ENCODE measurements at regions not wholly inside any gene's neighbourhood (a gene's known extent, or its start where the extent isn't known, plus 50 kb on each side); places are given as distances from the start of the nearest gene placed in this dataset.

DNA sequence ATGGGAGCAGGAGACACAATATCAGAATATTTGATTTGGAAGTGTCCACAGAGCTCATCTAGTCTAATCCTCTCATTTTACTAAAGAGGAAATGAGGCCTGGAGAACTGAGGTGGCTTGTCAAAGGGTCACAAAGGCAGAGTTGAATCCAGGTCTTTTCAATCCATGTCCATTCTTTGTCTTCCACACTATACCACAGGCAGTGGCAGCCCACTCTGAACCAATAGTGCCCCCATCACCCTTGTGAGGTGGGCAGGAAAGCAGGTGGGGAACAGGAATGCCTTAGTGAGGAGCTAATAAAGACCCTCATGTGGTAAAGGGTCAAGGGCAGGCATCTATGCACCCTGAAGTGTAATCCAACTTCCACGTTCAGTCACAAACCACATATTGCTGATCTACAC, 134.8 kb upstream of the EGLN3 start (continued):
- TF ChIP-seq, protein P1, sequence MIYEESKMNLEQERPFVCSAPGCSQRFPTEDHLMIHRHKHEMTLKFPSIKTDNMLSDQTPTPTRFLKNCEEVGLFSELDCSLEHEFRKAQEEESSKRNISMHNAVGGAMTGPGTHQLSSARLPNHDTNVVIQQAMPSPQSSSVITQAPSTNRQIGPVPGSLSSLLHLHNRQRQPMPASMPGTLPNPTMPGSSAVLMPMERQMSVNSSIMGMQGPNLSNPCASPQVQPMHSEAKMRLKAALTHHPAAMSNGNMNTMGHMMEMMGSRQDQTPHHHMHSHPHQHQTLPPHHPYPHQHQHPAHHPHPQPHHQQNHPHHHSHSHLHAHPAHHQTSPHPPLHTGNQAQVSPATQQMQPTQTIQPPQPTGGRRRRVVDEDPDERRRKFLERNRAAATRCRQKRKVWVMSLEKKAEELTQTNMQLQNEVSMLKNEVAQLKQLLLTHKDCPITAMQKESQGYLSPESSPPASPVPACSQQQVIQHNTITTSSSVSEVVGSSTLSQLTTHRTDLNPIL (CRISPR knock-in tag; IDR thresholded peaks at IDR 0.05) = no peak
- TF ChIP-seq PML (IDR thresholded peaks at IDR 0.05; ENCODE audit: low read length) (no peak), BMI1 (IDR thresholded peaks at IDR 0.05; ENCODE audit: low read length) (no peak), PHF8 (IDR thresholded peaks at IDR 0.05; ENCODE audit: borderline replicate concordance, low read length) (no peak), ZBTB1 (CRISPR knock-in tag; IDR thresholded peaks at IDR 0.05; ENCODE audit: borderline replicate concordance, low read depth) (no peak), ZNF444 (CRISPR knock-in tag; IDR thresholded peaks at IDR 0.05) (no peak), TBL1XR1 (IDR thresholded peaks at IDR 0.05; ENCODE audit: low read length in 2 of 2) (no peak)

DNA sequence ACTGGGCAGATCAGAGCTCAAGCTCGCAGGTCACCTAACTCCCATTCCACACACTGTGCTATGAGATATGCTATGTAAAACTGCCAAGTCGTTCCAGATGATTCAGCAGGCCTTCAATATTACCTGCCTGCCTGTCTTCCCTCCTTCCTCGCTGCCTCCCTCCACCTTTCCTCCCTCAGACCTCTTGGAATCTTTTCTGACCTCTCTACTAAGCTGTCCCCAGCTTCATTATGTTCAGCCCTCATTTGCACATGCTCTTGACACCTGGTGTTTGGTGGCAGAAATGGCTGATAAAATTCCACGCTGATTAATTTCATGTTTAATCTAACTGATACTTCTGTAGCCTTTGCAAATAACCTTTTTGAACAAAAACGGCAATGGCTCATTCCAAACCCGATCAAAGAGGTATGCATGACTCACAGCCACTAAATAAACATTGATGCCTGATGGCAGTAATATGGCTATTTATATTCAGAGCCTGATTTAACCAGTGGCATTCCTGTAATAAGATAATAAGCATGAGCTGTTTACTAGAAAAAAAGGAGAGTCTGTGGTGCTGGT, 130.8 kb upstream of the EGLN3 start:
- ATAC-seq (peak; percentile 31; the same call in 2 of the 3 replicates), DNase-seq (ENCODE audit: extremely low read depth in 1 of 4, low spot score in 3 of 4) (peak in 1 of 4 experiments; percentile 27), FAIRE-seq (peak; percentile 69)
- no peaks in the 10 kb centered on the region for H4K20me1 ChIP-seq (replicated peaks; ENCODE audit: control insufficient read depth, insufficient read depth, low read length)
- H3K27me3 ChIP-seq (ENCODE audit: control insufficient read depth in 2 of 2, insufficient read depth in 2 of 2, low read length in 2 of 2) = no peaks in the 10 kb centered on the region
- peaks cover 3 to 13% of the 10 kb centered on the region in 2 experiments; a peak in 3 of 5 replicates for H3K4me1 ChIP-seq (replicated peaks in 1 of 2; ENCODE audit: control insufficient read depth in 2 of 2, insufficient read depth in 2 of 2, low read length in 2 of 2)
- ChIA-PET POLR2A (interaction anchor here (0.7 kb wide), 1 partner anchor 970 kb away, joined by 3 read pairs; no protein-coding TSS in a partner anchor), CTCF (ENCODE audit: low intra/inter-chr PET ratio) (no interaction called here)
- H3K27ac ChIP-seq (ENCODE audit: extremely low read depth, low read depth, low read length) = no peak overlapping the region; the same call in 2 of the 3 replicates
- in situ Hi-C loops (cut with MboI) (no loop called here), intact Hi-C loops (cut with micrococcal nuclease) (no loop called here)
- 8% methylated on average over 5 of the region's 6 CpGs for WGBS (ENCODE audit: insufficient coverage, low coverage, missing lambda C conversion rate)
- no TSS peak for BruUV-seq (replicated peaks)
- H3K36me3 ChIP-seq (ENCODE audit: control insufficient read depth, insufficient read depth, low read length) = no peaks in the 10 kb centered on the region
- no peaks in the 10 kb centered on the region for H3K9me1 ChIP-seq (ENCODE audit: control insufficient read depth, insufficient read depth, low read length)
- H2AFZ ChIP-seq (ENCODE audit: low read depth, low read length) = peak overlapping the region; percentile 77
- peak overlapping the region; percentile 32; the same call in 1 of the 2 replicates for H3K4me2 ChIP-seq (ENCODE audit: insufficient read depth, low read length)
- H3K4me3 ChIP-seq = no peak overlapping the region
- H3K79me2 ChIP-seq (ENCODE audit: control insufficient read depth, insufficient read depth, low read length) = no peaks in the 10 kb centered on the region
- peaks cover 5% of the 10 kb centered on the region for H3K9me3 ChIP-seq (replicated peaks; ENCODE audit: control insufficient read depth, insufficient read depth, low read depth, low read length)
- H3K9ac ChIP-seq (ENCODE audit: insufficient read depth in 1 of 2, low read depth in 2 of 2, low read length in 2 of 2) = no peak overlapping the region; a peak in 1 of 4 replicates
- TF ChIP-seq, protein P2, sequence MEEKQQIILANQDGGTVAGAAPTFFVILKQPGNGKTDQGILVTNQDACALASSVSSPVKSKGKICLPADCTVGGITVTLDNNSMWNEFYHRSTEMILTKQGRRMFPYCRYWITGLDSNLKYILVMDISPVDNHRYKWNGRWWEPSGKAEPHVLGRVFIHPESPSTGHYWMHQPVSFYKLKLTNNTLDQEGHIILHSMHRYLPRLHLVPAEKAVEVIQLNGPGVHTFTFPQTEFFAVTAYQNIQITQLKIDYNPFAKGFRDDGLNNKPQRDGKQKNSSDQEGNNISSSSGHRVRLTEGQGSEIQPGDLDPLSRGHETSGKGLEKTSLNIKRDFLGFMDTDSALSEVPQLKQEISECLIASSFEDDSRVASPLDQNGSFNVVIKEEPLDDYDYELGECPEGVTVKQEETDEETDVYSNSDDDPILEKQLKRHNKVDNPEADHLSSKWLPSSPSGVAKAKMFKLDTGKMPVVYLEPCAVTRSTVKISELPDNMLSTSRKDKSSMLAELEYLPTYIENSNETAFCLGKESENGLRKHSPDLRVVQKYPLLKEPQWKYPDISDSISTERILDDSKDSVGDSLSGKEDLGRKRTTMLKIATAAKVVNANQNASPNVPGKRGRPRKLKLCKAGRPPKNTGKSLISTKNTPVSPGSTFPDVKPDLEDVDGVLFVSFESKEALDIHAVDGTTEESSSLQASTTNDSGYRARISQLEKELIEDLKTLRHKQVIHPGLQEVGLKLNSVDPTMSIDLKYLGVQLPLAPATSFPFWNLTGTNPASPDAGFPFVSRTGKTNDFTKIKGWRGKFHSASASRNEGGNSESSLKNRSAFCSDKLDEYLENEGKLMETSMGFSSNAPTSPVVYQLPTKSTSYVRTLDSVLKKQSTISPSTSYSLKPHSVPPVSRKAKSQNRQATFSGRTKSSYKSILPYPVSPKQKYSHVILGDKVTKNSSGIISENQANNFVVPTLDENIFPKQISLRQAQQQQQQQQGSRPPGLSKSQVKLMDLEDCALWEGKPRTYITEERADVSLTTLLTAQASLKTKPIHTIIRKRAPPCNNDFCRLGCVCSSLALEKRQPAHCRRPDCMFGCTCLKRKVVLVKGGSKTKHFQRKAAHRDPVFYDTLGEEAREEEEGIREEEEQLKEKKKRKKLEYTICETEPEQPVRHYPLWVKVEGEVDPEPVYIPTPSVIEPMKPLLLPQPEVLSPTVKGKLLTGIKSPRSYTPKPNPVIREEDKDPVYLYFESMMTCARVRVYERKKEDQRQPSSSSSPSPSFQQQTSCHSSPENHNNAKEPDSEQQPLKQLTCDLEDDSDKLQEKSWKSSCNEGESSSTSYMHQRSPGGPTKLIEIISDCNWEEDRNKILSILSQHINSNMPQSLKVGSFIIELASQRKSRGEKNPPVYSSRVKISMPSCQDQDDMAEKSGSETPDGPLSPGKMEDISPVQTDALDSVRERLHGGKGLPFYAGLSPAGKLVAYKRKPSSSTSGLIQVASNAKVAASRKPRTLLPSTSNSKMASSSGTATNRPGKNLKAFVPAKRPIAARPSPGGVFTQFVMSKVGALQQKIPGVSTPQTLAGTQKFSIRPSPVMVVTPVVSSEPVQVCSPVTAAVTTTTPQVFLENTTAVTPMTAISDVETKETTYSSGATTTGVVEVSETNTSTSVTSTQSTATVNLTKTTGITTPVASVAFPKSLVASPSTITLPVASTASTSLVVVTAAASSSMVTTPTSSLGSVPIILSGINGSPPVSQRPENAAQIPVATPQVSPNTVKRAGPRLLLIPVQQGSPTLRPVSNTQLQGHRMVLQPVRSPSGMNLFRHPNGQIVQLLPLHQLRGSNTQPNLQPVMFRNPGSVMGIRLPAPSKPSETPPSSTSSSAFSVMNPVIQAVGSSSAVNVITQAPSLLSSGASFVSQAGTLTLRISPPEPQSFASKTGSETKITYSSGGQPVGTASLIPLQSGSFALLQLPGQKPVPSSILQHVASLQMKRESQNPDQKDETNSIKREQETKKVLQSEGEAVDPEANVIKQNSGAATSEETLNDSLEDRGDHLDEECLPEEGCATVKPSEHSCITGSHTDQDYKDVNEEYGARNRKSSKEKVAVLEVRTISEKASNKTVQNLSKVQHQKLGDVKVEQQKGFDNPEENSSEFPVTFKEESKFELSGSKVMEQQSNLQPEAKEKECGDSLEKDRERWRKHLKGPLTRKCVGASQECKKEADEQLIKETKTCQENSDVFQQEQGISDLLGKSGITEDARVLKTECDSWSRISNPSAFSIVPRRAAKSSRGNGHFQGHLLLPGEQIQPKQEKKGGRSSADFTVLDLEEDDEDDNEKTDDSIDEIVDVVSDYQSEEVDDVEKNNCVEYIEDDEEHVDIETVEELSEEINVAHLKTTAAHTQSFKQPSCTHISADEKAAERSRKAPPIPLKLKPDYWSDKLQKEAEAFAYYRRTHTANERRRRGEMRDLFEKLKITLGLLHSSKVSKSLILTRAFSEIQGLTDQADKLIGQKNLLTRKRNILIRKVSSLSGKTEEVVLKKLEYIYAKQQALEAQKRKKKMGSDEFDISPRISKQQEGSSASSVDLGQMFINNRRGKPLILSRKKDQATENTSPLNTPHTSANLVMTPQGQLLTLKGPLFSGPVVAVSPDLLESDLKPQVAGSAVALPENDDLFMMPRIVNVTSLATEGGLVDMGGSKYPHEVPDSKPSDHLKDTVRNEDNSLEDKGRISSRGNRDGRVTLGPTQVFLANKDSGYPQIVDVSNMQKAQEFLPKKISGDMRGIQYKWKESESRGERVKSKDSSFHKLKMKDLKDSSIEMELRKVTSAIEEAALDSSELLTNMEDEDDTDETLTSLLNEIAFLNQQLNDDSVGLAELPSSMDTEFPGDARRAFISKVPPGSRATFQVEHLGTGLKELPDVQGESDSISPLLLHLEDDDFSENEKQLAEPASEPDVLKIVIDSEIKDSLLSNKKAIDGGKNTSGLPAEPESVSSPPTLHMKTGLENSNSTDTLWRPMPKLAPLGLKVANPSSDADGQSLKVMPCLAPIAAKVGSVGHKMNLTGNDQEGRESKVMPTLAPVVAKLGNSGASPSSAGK (IDR thresholded peaks at IDR 0.05) = peak; percentile 29; the same call in 1 of the 2 replicates
- 0 out of 2 replicates have a peak, but pooled peaks have one; percentile 31 for TF ChIP-seq SMARCA4 (IDR thresholded peaks at IDR 0.05)

All from K562 (cell line).